Sigmoid colon (tissue), 4 donors: ENCODE measurements at regions not wholly inside any gene's neighbourhood (a gene's known extent, or its start where the extent isn't known, plus 50 kb on each side); places are given as distances from the start of the nearest gene placed in this dataset.

Experiments
- POLR2A ChIP-seq, 2 donors: fragments of 450-650 bp; IDR thresholded peaks; one replicate each; pipeline ENCODE4 v1.6.1; 2016; ENCODE audit warnings: antibody characterized with exemption in 2 of 2, mild to moderate bottlenecking in 2 of 2, moderate library complexity in 2 of 2
- POLR2AphosphoS5 ChIP-seq, 4 donors: sonication (generic); formaldehyde crosslinking; IDR thresholded peaks; one replicate each; pipeline ENCODE4 v1.6.1; 2017; ENCODE audit warnings: antibody characterized with exemption in 4 of 4
- TF ChIP-seq, protein P1 (sequence below), 4 experiments: fragments of 450-650 bp in 3 of 4; fragments of 200-600 bp in 1 of 4; IDR thresholded peaks; one replicate each; pipeline ENCODE4 v1.5.1; 2016 to 2019; ENCODE audit warnings: antibody characterized with exemption in 4 of 4, mild to moderate bottlenecking in 3 of 4, moderate library complexity in 2 of 4

DNA sequence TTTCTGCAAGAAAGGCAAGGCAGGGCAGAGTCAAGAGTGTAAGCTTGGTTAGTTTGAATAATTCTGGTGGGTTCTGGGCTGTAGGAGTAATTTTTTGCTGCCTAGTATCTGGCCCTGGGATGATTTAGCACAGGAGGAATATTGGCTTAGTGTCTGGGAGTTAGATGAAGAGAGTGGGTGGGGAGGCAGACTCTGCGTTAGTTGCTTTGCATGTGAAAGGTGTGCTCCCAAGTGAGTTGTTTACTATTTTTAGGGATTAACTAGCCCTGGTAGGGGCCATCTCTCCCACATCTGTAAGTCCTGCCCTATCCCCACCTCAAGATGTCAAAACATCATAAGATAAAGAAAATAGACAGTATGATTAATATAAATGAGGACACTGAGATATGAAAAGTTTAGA is 249.7 kb downstream of the LRIG3 start:
- no peak for TF ChIP-seq POLR2AphosphoS5 (IDR thresholded peaks at IDR 0.05)
- TF ChIP-seq, protein P1, sequence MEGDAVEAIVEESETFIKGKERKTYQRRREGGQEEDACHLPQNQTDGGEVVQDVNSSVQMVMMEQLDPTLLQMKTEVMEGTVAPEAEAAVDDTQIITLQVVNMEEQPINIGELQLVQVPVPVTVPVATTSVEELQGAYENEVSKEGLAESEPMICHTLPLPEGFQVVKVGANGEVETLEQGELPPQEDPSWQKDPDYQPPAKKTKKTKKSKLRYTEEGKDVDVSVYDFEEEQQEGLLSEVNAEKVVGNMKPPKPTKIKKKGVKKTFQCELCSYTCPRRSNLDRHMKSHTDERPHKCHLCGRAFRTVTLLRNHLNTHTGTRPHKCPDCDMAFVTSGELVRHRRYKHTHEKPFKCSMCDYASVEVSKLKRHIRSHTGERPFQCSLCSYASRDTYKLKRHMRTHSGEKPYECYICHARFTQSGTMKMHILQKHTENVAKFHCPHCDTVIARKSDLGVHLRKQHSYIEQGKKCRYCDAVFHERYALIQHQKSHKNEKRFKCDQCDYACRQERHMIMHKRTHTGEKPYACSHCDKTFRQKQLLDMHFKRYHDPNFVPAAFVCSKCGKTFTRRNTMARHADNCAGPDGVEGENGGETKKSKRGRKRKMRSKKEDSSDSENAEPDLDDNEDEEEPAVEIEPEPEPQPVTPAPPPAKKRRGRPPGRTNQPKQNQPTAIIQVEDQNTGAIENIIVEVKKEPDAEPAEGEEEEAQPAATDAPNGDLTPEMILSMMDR (IDR thresholded peaks at IDR 0.05) = no peak
- no peak for TF ChIP-seq POLR2A (IDR thresholded peaks at IDR 0.05)
